ENCODE measurements at regions not wholly inside any gene's neighbourhood (a gene's known extent, or its start where the extent isn't known, plus 50 kb on each side); places are given as distances from the start of the nearest gene placed in this dataset.

DNA sequence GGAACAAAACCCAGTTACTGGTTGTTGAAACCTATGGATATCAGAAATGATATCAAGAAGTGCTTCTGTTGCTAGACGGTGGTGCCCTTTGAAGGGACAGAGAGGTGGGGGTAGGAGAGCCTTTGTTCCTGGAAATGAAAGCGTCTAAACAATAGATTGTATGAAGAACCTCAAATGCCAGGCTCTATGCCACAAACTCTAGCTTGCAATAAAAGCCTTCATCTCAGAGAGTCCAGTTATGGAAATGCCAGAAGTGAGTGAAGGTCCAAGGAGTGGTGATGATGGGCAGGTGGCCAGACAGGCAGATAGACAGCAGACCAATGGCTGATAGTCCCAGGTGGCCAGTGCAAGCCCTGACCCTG is 414.1 kb upstream of the PROX1 start:
- Histone ChIP-seq H3K4me1 (no peaks in the 10 kb centered on the region), H3K27ac (no peak overlapping the region), H3K36me3 (no peaks in the 10 kb centered on the region), H3K4me3 (no peak overlapping the region), H3K9me3 (no peaks in the 10 kb centered on the region), H3K27me3 (no peaks in the 10 kb centered on the region)
- no peak for TF ChIP-seq POLR2A (IDR thresholded peaks at IDR 0.05)
- TF ChIP-seq, protein P1, sequence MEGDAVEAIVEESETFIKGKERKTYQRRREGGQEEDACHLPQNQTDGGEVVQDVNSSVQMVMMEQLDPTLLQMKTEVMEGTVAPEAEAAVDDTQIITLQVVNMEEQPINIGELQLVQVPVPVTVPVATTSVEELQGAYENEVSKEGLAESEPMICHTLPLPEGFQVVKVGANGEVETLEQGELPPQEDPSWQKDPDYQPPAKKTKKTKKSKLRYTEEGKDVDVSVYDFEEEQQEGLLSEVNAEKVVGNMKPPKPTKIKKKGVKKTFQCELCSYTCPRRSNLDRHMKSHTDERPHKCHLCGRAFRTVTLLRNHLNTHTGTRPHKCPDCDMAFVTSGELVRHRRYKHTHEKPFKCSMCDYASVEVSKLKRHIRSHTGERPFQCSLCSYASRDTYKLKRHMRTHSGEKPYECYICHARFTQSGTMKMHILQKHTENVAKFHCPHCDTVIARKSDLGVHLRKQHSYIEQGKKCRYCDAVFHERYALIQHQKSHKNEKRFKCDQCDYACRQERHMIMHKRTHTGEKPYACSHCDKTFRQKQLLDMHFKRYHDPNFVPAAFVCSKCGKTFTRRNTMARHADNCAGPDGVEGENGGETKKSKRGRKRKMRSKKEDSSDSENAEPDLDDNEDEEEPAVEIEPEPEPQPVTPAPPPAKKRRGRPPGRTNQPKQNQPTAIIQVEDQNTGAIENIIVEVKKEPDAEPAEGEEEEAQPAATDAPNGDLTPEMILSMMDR (IDR thresholded peaks at IDR 0.05 in 4 of 5, conservative IDR thresholded peaks at IDR 0.05 in 1 of 5): no peak
- ATAC-seq (no peak), DNase-seq (no peak)
- in situ Hi-C loops (cut with MboI; ENCODE audit: low sequenced_read_pairs in 4 of 4): no loop called here
- intact Hi-C loops (cut with DNase I; ENCODE audit: low total_unique reads): no loop called here

- no peaks in the 10 kb centered on the region for H3K4me1 ChIP-seq
- peaks cover 0 to 2% (median 0%) of the 10 kb centered on the region in 3 donors for H3K27me3 ChIP-seq
- DNase-seq: no peak
- no peak for TF ChIP-seq POLR2A (IDR thresholded peaks at IDR 0.05)
- TF ChIP-seq, protein P1 (IDR thresholded peaks at IDR 0.05 in 4 of 5, conservative IDR thresholded peaks at IDR 0.05 in 1 of 5): no peak
- no peak overlapping the region for H3K4me3 ChIP-seq
- no peak for ATAC-seq
- H3K27ac ChIP-seq: no peak overlapping the region
- H3K9me3 ChIP-seq: no peaks in the 10 kb centered on the region
- intact Hi-C loops (cut with DNase I; ENCODE audit: low total_unique reads): no loop called here
- in situ Hi-C loops (cut with MboI; ENCODE audit: low sequenced_read_pairs in 4 of 4): no loop called here
- H3K36me3 ChIP-seq: no peaks in the 10 kb centered on the region
These were observed 404.7 kb upstream of the PROX1 start for GRCh38 chr1:213582976-213583567.

DNA sequence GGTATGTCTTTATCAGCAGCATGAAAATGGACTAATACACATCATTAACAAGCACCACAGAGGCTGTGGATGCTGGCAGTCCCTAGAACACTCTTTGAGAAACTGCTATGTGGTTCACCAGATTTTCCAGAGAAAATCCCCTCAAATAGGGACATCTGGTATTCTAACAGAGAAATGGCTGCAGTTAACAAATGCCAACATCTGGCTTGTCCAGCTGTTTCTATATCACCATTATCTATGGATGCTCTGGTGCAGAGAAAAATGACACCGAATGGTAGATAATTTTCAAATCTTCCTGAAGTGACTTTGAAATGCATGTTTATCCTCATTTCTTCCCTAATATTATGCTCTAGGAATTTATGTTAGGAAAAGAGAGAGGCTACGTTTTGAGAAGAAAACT is 403.5 kb upstream of the PROX1 start:
- DNase-seq (no peak), ATAC-seq (no peak)
- H3K27ac ChIP-seq: no peak overlapping the region
- H3K9me3 ChIP-seq: no peaks in the 10 kb centered on the region
- TF ChIP-seq POLR2A (IDR thresholded peaks at IDR 0.05): no peak
- TF ChIP-seq, protein P1 (IDR thresholded peaks at IDR 0.05 in 4 of 5, conservative IDR thresholded peaks at IDR 0.05 in 1 of 5): no peak
- H3K36me3 ChIP-seq: no peaks in the 10 kb centered on the region
- no peaks in the 10 kb centered on the region for H3K4me1 ChIP-seq
- in situ Hi-C loops (cut with MboI; ENCODE audit: low sequenced_read_pairs in 4 of 4) (no loop called here), intact Hi-C loops (cut with DNase I; ENCODE audit: low total_unique reads) (no loop called here)
- peaks cover 0 to 2% (median 0%) of the 10 kb centered on the region in 3 donors for H3K27me3 ChIP-seq
- H3K4me3 ChIP-seq: no peak overlapping the region

GRCh38 chr1:213585402-213585801 is 402.4 kb upstream of the PROX1 start:
- ATAC-seq: no peak
- TF ChIP-seq, protein P1 (IDR thresholded peaks at IDR 0.05 in 4 of 5, conservative IDR thresholded peaks at IDR 0.05 in 1 of 5): no peak
- no peak for TF ChIP-seq POLR2A (IDR thresholded peaks at IDR 0.05)
- intact Hi-C loops (cut with DNase I; ENCODE audit: low total_unique reads) (no loop called here), in situ Hi-C loops (cut with MboI; ENCODE audit: low sequenced_read_pairs in 4 of 4) (no loop called here)
- Histone ChIP-seq H3K4me3 (no peak overlapping the region), H3K27ac (no peak overlapping the region), H3K9me3 (no peaks in the 10 kb centered on the region), H3K27me3 (peaks cover 0 to 2% (median 0%) of the 10 kb centered on the region in 3 donors), H3K4me1 (no peaks in the 10 kb centered on the region), H3K36me3 (no peaks in the 10 kb centered on the region)
- no peak for DNase-seq
